ENCODE measurements at regions not wholly inside any gene's neighbourhood (a gene's known extent, or its start where the extent isn't known, plus 50 kb on each side); places are given as distances from the start of the nearest gene placed in this dataset.

DNA sequence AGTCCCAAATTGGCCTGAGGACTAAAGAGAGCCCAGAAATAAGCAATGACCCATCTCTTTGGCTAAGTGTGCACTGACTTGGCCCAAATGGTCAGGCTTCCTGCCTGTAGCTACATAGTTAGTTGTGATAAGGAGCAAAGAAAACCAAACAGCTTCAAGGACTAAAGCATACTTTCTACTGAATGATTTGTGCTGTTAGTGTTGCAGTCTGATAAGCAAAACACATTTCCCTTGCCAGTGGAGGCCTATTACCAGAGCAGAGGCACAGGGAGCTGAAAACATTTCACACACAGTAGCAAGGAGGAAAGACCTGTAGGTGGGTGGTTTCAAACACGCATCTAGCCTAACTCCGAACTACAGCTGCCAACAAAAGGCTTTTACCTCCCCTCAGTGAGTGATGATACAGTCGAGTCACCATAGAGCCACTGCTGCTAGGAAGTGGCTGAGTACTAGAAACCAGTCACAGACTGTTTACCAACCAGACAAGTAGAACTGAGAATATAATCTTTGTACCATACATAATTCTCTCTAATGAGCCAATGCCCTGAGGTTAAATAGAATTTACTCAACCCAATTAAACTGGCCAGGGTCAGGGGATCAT lies 222.3 kb upstream of the THBS1 start:
- TF ChIP-seq, protein P1, sequence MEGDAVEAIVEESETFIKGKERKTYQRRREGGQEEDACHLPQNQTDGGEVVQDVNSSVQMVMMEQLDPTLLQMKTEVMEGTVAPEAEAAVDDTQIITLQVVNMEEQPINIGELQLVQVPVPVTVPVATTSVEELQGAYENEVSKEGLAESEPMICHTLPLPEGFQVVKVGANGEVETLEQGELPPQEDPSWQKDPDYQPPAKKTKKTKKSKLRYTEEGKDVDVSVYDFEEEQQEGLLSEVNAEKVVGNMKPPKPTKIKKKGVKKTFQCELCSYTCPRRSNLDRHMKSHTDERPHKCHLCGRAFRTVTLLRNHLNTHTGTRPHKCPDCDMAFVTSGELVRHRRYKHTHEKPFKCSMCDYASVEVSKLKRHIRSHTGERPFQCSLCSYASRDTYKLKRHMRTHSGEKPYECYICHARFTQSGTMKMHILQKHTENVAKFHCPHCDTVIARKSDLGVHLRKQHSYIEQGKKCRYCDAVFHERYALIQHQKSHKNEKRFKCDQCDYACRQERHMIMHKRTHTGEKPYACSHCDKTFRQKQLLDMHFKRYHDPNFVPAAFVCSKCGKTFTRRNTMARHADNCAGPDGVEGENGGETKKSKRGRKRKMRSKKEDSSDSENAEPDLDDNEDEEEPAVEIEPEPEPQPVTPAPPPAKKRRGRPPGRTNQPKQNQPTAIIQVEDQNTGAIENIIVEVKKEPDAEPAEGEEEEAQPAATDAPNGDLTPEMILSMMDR (IDR thresholded peaks at IDR 0.05 in 4 of 5, conservative IDR thresholded peaks at IDR 0.05 in 1 of 5), result no peak
- no peak for TF ChIP-seq POLR2A (IDR thresholded peaks at IDR 0.05)
